HEK293 (cell line): ENCODE measurements at regions not wholly inside any gene's neighbourhood (a gene's known extent, or its start where the extent isn't known, plus 50 kb on each side); places are given as distances from the start of the nearest gene placed in this dataset.

Experiments
- CTCF ChIA-PET: fragments of 350-600 bp; formaldehyde crosslinking; extraction: SDS; loops from one replicate; lab custom pipeline; 2021; ENCODE audit warnings: antibody characterized with exemption; lab: Yijun Ruan, JAX
- POLR2A ChIA-PET: fragments of 300-600 bp; formaldehyde crosslinking; extraction: SDS; loops from one replicate; lab custom pipeline; 2020; ENCODE audit warnings: antibody characterized with exemption, inconsistent platforms; lab: Yijun Ruan, JAX
- H3K27ac ChIP-seq: fragments of 200-500 bp; sonication (Bioruptor generic); 2 replicates; pipeline ENCODE4 v1.5.1; 2014; ENCODE audit warnings: low read depth, low read length, control low read depth, inconsistent platforms; ENCODE audit errors: extremely low read depth
- H3K36me3 ChIP-seq, 2 experiments: fragments of 200-500 bp in 1 of 2; sonication (Bioruptor generic) in 1 of 2; 1 replicate in 1 of 2; 2 replicates in 1 of 2; pipeline ENCODE4 v1.5.1; 2014 to 2017; ENCODE audit warnings: inconsistent platforms in 2 of 2, low read length in 2 of 2; ENCODE audit not compliant: control insufficient read depth in 2 of 2, insufficient read depth in 1 of 2
- H3K4me1 ChIP-seq: fragments of 200-500 bp; sonication (Bioruptor generic); 2 replicates; pipeline ENCODE4 v1.5.1; 2014; ENCODE audit warnings: mild to moderate bottlenecking, low read length, inconsistent platforms; ENCODE audit not compliant: control insufficient read depth, insufficient read depth
- H3K4me3 ChIP-seq: 2 replicates; pipeline ENCODE4 v1.5.1; 2011; ENCODE audit warnings: low read depth, mild to moderate bottlenecking, control low read depth, low read length, moderate library complexity
- H3K9me3 ChIP-seq: fragments of 200-500 bp; sonication (Bioruptor generic); 2 replicates; pipeline ENCODE4 v1.5.1; 2014; ENCODE audit warnings: low read depth, low read length, inconsistent platforms; ENCODE audit not compliant: control insufficient read depth, insufficient read depth
- BCL11B ChIP-seq: fragments of 450-650 bp; formaldehyde crosslinking; IDR thresholded peaks from 2 replicates; pipeline ENCODE4 v1.5.1; 2016; ENCODE audit warnings: low read depth, missing biosample characterization, missing genetic modification characterization
- GLI4 ChIP-seq: fragments of 450-650 bp; formaldehyde crosslinking; IDR thresholded peaks from 2 replicates; pipeline ENCODE4 v1.5.1; 2016; ENCODE audit warnings: missing biosample characterization, missing genetic modification characterization
- HOXD13 ChIP-seq: sonication (generic); formaldehyde crosslinking; IDR thresholded peaks from 2 replicates; pipeline ENCODE4 v1.8.0; 2022; ENCODE audit warnings: missing genetic modification reagents, borderline replicate concordance
- IKZF3 ChIP-seq: fragments of 450-650 bp; IDR thresholded peaks from 2 replicates; pipeline ENCODE4 v1.5.0; 2018; ENCODE audit warnings: missing biosample characterization, mild to moderate bottlenecking, missing genetic modification characterization, moderate library complexity
- KLF9 ChIP-seq: fragments of 450-650 bp; formaldehyde crosslinking; IDR thresholded peaks from 2 replicates; pipeline ENCODE4 v1.5.1; 2016; ENCODE audit warnings: missing biosample characterization, missing genetic modification characterization, low read depth
- SCRT1 ChIP-seq: fragments of 450-650 bp; formaldehyde crosslinking; IDR thresholded peaks from 2 replicates; pipeline ENCODE4 v1.5.1; 2016; ENCODE audit warnings: missing biosample characterization, missing genetic modification characterization, borderline replicate concordance
- SCRT2 ChIP-seq: fragments of 450-650 bp; formaldehyde crosslinking; IDR thresholded peaks from 2 replicates; pipeline ENCODE4 v1.5.1; 2016; ENCODE audit warnings: missing biosample characterization, missing genetic modification characterization
- TRIM28 ChIP-seq: IDR thresholded peaks from 2 replicates; pipeline ENCODE4 v1.6.1; 2011; ENCODE audit warnings: low read length, control low read depth, borderline replicate concordance
- ZBTB21 ChIP-seq: fragments of 450-650 bp; formaldehyde crosslinking; IDR thresholded peaks from 2 replicates; pipeline ENCODE4 v1.5.1; 2017; ENCODE audit warnings: missing biosample characterization, missing genetic modification characterization
- ZFP41 ChIP-seq: fragments of 450-650 bp; formaldehyde crosslinking; IDR thresholded peaks from 2 replicates; pipeline ENCODE4 v1.5.1; 2016; ENCODE audit warnings: missing biosample characterization, missing genetic modification characterization, borderline replicate concordance
- ZFP69B ChIP-seq: fragments of 450-650 bp; formaldehyde crosslinking; IDR thresholded peaks from 2 replicates; pipeline ENCODE4 v1.5.1; 2016; ENCODE audit warnings: missing biosample characterization, missing genetic modification characterization
- ZNF112 ChIP-seq: fragments of 450-650 bp; formaldehyde crosslinking; IDR thresholded peaks from 2 replicates; pipeline ENCODE4 v1.5.0; 2017; ENCODE audit warnings: missing biosample characterization, missing genetic modification characterization
- ZNF133 ChIP-seq: fragments of 450-650 bp; formaldehyde crosslinking; IDR thresholded peaks from 2 replicates; pipeline ENCODE4 v1.5.1; 2016; ENCODE audit warnings: missing biosample characterization, missing genetic modification characterization
- ZNF140 ChIP-seq: fragments of 450-650 bp; formaldehyde crosslinking; IDR thresholded peaks from 2 replicates; pipeline ENCODE4 v1.5.1; 2016; ENCODE audit warnings: missing biosample characterization, missing genetic modification characterization
- ZNF146 ChIP-seq: fragments of 450-650 bp; formaldehyde crosslinking; IDR thresholded peaks from 2 replicates; pipeline ENCODE4 v1.5.1; 2016; ENCODE audit warnings: missing biosample characterization, missing genetic modification characterization
- ZNF169 ChIP-seq: fragments of 450-650 bp; formaldehyde crosslinking; IDR thresholded peaks from 2 replicates; pipeline ENCODE4 v1.5.1; 2016; ENCODE audit warnings: missing biosample characterization, missing genetic modification characterization
- ZNF248 ChIP-seq: fragments of 450-650 bp; formaldehyde crosslinking; IDR thresholded peaks from 2 replicates; pipeline ENCODE4 v1.5.1; 2017; ENCODE audit warnings: missing biosample characterization, missing genetic modification characterization
- ZNF394 ChIP-seq: fragments of 450-650 bp; formaldehyde crosslinking; IDR thresholded peaks from 2 replicates; pipeline ENCODE4 v1.5.1; 2016; ENCODE audit warnings: missing biosample characterization, missing genetic modification characterization, mild to moderate bottlenecking, moderate library complexity, borderline replicate concordance
- ZNF510 ChIP-seq: fragments of 450-650 bp; formaldehyde crosslinking; IDR thresholded peaks from 2 replicates; pipeline ENCODE4 v1.5.1; 2018; ENCODE audit warnings: mild to moderate bottlenecking, missing genetic modification characterization, missing biosample characterization; ENCODE audit not compliant: insufficient replicate concordance
- ZNF529 ChIP-seq: fragments of 450-650 bp; formaldehyde crosslinking; IDR thresholded peaks from 2 replicates; pipeline ENCODE4 v1.5.1; 2017; ENCODE audit warnings: missing genetic modification characterization, missing biosample characterization; ENCODE audit not compliant: insufficient replicate concordance
- ZNF560 ChIP-seq: fragments of 450-650 bp; formaldehyde crosslinking; IDR thresholded peaks from 2 replicates; pipeline ENCODE4 v1.5.1; 2017; ENCODE audit warnings: missing biosample characterization, missing genetic modification characterization, borderline replicate concordance
- ZNF600 ChIP-seq: fragments of 450-650 bp; formaldehyde crosslinking; IDR thresholded peaks from 2 replicates; pipeline ENCODE4 v1.5.1; 2016; ENCODE audit warnings: missing biosample characterization, missing genetic modification characterization
- ZNF624 ChIP-seq: fragments of 450-650 bp; formaldehyde crosslinking; IDR thresholded peaks from 2 replicates; pipeline ENCODE4 v1.5.1; 2017; ENCODE audit warnings: missing biosample characterization, missing genetic modification characterization
- ZNF701 ChIP-seq: fragments of 450-650 bp; formaldehyde crosslinking; IDR thresholded peaks from 2 replicates; pipeline ENCODE4 v1.5.1; 2016; ENCODE audit warnings: missing biosample characterization, missing genetic modification characterization
- ZNF792 ChIP-seq: fragments of 450-650 bp; formaldehyde crosslinking; IDR thresholded peaks from 2 replicates; pipeline ENCODE4 v1.5.1; 2016; ENCODE audit warnings: missing biosample characterization, missing genetic modification characterization
- TF ChIP-seq, protein P1 (sequence below): fragments of 450-650 bp; formaldehyde crosslinking; conservative IDR thresholded peaks from 2 replicates; pipeline ENCODE4 v1.5.1; 2016; ENCODE audit warnings: low read depth, missing biosample characterization, missing genetic modification characterization
- TF ChIP-seq, protein P2 (sequence below): fragments of 450-650 bp; formaldehyde crosslinking; IDR thresholded peaks from 2 replicates; pipeline ENCODE4 v1.5.1; 2016; ENCODE audit warnings: missing biosample characterization, missing genetic modification characterization
- TF ChIP-seq, protein P3 (sequence below): fragments of 450-650 bp; formaldehyde crosslinking; IDR thresholded peaks from 2 replicates; pipeline ENCODE4 v1.5.1; 2017; ENCODE audit warnings: missing biosample characterization, missing genetic modification characterization
- TF ChIP-seq, protein P4 (sequence below): fragments of 450-650 bp; formaldehyde crosslinking; IDR thresholded peaks from 2 replicates; pipeline ENCODE4 v1.5.1; 2017; ENCODE audit warnings: missing biosample characterization, missing genetic modification characterization

DNA sequence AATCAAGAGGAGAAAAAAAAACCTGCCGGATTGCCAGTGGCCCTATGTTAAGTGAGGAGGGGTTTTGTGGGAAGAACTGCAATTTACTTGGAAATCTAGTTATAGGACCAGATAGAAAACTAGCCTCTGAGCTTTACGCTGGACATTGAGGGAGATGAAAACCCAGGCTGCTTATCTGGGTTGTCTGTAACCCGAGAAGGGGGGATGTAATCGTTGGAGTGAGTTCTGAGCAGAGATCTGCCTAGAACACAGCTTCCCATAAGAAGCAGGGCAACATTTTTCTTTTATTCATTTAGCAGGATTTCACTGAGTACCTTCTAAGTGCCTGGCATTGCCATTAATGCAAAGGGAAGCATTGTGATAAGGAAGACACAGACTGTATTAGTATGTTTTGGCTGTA is 70.6 kb downstream of the KATNIP start:
- peaks cover 16% of the 10 kb centered on the region for H3K4me1 ChIP-seq
- H3K36me3 ChIP-seq = no peaks in the 10 kb centered on the region
- no peak overlapping the region for H3K27ac ChIP-seq
- H3K9me3 ChIP-seq = no peaks in the 10 kb centered on the region
- ChIA-PET CTCF (interaction anchor here (0.6 to 1.2 kb wide), 7 partner anchors 11 to 531 kb away, joined by 3 to 5 read pairs (median 3); no protein-coding TSS in a partner anchor), POLR2A (no interaction called here)
- H3K4me3 ChIP-seq = no peak overlapping the region
- no peak for TF ChIP-seq ZNF248 (tag by site-specific recombination)
- TF ChIP-seq ZNF560 (tag by site-specific recombination) = no peak
- no peak for TF ChIP-seq ZNF600 (tag by site-specific recombination)
- TF ChIP-seq IKZF3 = no peak
- TF ChIP-seq, protein P1, sequence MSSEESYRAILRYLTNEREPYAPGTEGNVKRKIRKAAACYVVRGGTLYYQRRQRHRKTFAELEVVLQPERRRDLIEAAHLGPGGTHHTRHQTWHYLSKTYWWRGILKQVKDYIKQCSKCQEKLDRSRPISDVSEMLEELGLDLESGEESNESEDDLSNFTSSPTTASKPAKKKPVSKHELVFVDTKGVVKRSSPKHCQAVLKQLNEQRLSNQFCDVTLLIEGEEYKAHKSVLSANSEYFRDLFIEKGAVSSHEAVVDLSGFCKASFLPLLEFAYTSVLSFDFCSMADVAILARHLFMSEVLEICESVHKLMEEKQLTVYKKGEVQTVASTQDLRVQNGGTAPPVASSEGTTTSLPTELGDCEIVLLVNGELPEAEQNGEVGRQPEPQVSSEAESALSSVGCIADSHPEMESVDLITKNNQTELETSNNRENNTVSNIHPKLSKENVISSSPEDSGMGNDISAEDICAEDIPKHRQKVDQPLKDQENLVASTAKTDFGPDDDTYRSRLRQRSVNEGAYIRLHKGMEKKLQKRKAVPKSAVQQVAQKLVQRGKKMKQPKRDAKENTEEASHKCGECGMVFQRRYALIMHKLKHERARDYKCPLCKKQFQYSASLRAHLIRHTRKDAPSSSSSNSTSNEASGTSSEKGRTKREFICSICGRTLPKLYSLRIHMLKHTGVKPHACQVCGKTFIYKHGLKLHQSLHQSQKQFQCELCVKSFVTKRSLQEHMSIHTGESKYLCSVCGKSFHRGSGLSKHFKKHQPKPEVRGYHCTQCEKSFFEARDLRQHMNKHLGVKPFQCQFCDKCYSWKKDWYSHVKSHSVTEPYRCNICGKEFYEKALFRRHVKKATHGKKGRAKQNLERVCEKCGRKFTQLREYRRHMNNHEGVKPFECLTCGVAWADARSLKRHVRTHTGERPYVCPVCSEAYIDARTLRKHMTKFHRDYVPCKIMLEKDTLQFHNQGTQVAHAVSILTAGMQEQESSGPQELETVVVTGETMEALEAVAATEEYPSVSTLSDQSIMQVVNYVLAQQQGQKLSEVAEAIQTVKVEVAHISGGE (tag by site-specific recombination) = no peak
- TF ChIP-seq ZNF529 (tag by site-specific recombination) = no peak
- no peak for TF ChIP-seq ZNF792 (tag by site-specific recombination)
- TF ChIP-seq ZNF112 = no peak
- TF ChIP-seq, protein P2, sequence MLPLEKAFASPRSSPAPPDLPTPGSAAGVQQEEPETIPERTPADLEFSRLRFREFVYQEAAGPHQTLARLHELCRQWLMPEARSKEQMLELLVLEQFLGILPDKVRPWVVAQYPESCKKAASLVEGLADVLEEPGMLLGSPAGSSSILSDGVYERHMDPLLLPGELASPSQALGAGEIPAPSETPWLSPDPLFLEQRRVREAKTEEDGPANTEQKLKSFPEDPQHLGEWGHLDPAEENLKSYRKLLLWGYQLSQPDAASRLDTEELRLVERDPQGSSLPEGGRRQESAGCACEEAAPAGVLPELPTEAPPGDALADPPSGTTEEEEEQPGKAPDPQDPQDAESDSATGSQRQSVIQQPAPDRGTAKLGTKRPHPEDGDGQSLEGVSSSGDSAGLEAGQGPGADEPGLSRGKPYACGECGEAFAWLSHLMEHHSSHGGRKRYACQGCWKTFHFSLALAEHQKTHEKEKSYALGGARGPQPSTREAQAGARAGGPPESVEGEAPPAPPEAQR (tag by site-specific recombination) = no peak

DNA sequence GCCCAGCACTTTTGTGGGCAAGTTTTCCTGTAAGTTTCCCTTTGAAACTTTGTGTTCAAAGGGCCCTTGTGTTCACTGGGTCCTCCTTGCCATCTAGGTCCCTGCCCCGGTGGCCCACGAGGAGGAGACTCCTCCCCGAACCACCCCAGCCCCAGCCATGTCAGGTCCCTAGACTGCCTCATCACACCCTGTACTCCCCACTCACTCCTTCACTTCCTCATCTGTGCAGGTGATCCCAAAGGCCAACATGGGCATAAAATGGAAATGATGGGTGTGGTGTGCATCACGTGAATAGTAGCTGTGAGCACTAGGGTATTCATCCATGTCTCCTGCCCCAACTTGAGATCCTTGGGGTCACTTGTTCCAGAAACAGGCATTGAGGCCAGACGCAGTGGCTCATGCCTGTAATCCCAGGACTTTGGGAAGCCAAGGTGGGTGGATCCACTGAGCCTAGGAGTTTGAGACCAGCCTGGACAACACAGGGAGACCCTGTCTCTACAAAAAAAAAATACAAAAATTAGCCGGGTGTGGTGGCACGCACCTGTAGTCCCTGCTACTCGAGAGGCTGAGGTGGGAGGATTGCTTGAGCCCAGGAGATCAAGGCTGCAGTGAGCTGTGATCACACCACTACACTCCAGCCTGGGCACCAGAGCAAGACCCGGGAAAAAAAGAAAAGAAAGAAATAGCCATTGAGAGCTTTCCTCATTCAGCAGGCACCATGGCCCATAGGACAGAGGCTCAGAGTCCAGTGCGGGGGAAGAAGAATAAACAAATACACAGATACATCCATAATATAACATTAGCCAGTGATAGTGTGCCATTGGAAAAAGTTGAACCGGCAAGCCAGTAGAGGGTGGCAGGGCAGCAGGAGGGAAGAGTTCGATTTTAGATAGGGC is 74.5 kb downstream of the KATNIP start:
- TF ChIP-seq, protein P3, sequence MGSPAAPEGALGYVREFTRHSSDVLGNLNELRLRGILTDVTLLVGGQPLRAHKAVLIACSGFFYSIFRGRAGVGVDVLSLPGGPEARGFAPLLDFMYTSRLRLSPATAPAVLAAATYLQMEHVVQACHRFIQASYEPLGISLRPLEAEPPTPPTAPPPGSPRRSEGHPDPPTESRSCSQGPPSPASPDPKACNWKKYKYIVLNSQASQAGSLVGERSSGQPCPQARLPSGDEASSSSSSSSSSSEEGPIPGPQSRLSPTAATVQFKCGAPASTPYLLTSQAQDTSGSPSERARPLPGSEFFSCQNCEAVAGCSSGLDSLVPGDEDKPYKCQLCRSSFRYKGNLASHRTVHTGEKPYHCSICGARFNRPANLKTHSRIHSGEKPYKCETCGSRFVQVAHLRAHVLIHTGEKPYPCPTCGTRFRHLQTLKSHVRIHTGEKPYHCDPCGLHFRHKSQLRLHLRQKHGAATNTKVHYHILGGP (tag by site-specific recombination) = no peak
- TF ChIP-seq ZNF146 = no peak
- no peak for TF ChIP-seq BCL11B (tag by site-specific recombination)
- no peak for TF ChIP-seq ZFP69B
- TF ChIP-seq ZNF169 (tag by site-specific recombination) = no peak
- TF ChIP-seq ZFP41 = no peak
- no peak for TF ChIP-seq KLF9 (tag by site-specific recombination)
- TF ChIP-seq SCRT2 (tag by site-specific recombination) = no peak
- no peak for TF ChIP-seq SCRT1 (tag by site-specific recombination)
- TF ChIP-seq ZNF140 = no peak
- no peak for TF ChIP-seq ZNF701 (tag by site-specific recombination)
- TF ChIP-seq GLI4 (tag by site-specific recombination) = no peak
- no peak for TF ChIP-seq TRIM28
- no peak for TF ChIP-seq ZNF510 (tag by site-specific recombination)
- TF ChIP-seq ZNF394 (tag by site-specific recombination) = no peak
- TF ChIP-seq HOXD13 (CRISPR knock-in tag) = no peak
- TF ChIP-seq ZNF133 (tag by site-specific recombination) = no peak
- no peak for TF ChIP-seq ZNF624 (tag by site-specific recombination)
- no peak for TF ChIP-seq ZBTB21 (tag by site-specific recombination)
- TF ChIP-seq, protein P4, sequence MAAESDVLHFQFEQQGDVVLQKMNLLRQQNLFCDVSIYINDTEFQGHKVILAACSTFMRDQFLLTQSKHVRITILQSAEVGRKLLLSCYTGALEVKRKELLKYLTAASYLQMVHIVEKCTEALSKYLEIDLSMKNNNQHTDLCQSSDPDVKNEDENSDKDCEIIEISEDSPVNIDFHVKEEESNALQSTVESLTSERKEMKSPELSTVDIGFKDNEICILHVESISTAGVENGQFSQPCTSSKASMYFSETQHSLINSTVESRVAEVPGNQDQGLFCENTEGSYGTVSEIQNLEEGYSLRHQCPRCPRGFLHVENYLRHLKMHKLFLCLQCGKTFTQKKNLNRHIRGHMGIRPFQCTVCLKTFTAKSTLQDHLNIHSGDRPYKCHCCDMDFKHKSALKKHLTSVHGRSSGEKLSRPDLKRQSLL (tag by site-specific recombination) = no peak
- TF ChIP-seq, all 188 proteins: peak for 0
- H3K9me3 ChIP-seq = no peaks in the 10 kb centered on the region
- ChIA-PET POLR2A (no interaction called here), CTCF (interaction anchor here (0.7 to 1.0 kb wide), 2 partner anchors 15 to 602 kb away, joined by 3 to 4 read pairs; no protein-coding TSS in a partner anchor)
- H3K36me3 ChIP-seq = no peaks in the 10 kb centered on the region; a peak in 1 of 3 replicates
- H3K27ac ChIP-seq = no peak overlapping the region
- no peak overlapping the region for H3K4me3 ChIP-seq
- peaks cover 19% of the 10 kb centered on the region for H3K4me1 ChIP-seq
